AG04450 (cell line): ENCODE measurements at regions not wholly inside any gene's neighbourhood (a gene's known extent, or its start where the extent isn't known, plus 50 kb on each side); places are given as distances from the start of the nearest gene placed in this dataset.

Experiments used
- CTCF ChIA-PET: fragments of 300-600, 350-600 bp; formaldehyde crosslinking; extraction: SDS; loops from one replicate; lab custom pipeline; 2022; ENCODE audit warnings: antibody characterized with exemption, inconsistent platforms; lab: Charles Lee
- POLR2A ChIA-PET: fragments of 350-600 bp; formaldehyde crosslinking; extraction: SDS; loops from one replicate; lab custom pipeline; 2021; ENCODE audit warnings: antibody characterized with exemption, inconsistent platforms; lab: Yijun Ruan, JAX
- DNase-seq: peaks from one replicate; pipeline ENCODE4 v3.0.0-alpha.2; 2011; ENCODE audit warnings: low read depth, low spot score
- H3K27ac ChIP-seq: one replicate; pipeline ENCODE4 v1.5.1; 2012; ENCODE audit warnings: low read depth, low read length, control low read depth
- H3K27me3 ChIP-seq: one replicate; pipeline ENCODE4 v1.6.0; 2012; ENCODE audit warnings: low read length; ENCODE audit not compliant: control insufficient read depth, insufficient read depth
- H3K4me3 ChIP-seq: 2 replicates; pipeline ENCODE4 v1.5.1; 2011; ENCODE audit warnings: mild to moderate bottlenecking, low read depth, low read length, control low read depth
- H3K9me3 ChIP-seq: 2 replicates; pipeline ENCODE4 v1.5.1; 2012; ENCODE audit warnings: low read length; ENCODE audit not compliant: control insufficient read depth, insufficient read depth
- CTCF ChIP-seq: IDR thresholded peaks from 2 replicates; pipeline ENCODE4 v1.5.1; 2011; ENCODE audit warnings: low read depth, low read length, control low read depth, inconsistent platforms

DNA sequence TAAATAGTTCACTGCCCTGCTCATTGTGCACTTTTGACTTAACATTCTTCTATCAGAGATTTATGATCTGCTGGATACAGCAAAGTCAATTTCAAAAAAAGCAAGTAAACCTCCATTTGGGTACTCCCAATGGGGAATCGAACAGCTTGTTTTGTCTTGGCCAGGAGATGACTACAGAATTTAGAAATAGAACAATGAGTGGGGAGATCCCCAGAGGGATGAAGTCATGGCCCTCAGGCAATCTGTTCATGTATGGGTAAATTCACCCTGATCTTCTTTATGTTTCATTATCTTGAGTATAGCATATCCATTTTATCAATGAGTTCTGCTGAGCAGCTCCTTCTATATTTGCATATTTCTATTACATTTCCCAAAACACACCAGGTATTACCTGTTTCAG, 1681.9 kb downstream of the HACE1 start:
- ChIA-PET CTCF (no interaction called here), POLR2A (no interaction called here)
- Histone ChIP-seq H3K27me3 (no peaks in the 10 kb centered on the region), H3K4me3 (no peak overlapping the region), H3K27ac (no peak overlapping the region), H3K9me3 (peaks cover 2% of the 10 kb centered on the region; the same call in 1 of the 2 replicates)
- TF ChIP-seq CTCF = no peak
- no peak for DNase-seq

GRCh38 chr6:103175056-103175455, 1684.7 kb downstream of the HACE1 start:
- no peak for DNase-seq
- H3K4me3 ChIP-seq = no peak overlapping the region
- peaks cover 2% of the 10 kb centered on the region; the same call in 1 of the 2 replicates for H3K9me3 ChIP-seq
- no peak for TF ChIP-seq CTCF
- H3K27me3 ChIP-seq = no peaks in the 10 kb centered on the region
- H3K27ac ChIP-seq = no peak overlapping the region
- POLR2A ChIA-PET = no interaction called here
- CTCF ChIA-PET = no interaction called here

- Histone ChIP-seq H3K9me3 (peaks cover 8% of the 10 kb centered on the region), H3K27me3 (no peaks in the 10 kb centered on the region), H3K27ac (no peak overlapping the region), H3K4me3 (no peak overlapping the region)
- TF ChIP-seq CTCF = no peak
- ChIA-PET POLR2A (no interaction called here), CTCF (no interaction called here)
- DNase-seq = no peak
These were observed 1692.2 kb downstream of the HACE1 start for GRCh38 chr6:103167345-103168071.

GRCh38 chr6:103154779-103155572, 1704.7 kb downstream of the HACE1 start:
- CTCF ChIA-PET = no interaction called here
- no peak for TF ChIP-seq CTCF
- Histone ChIP-seq H3K27ac (no peak overlapping the region), H3K27me3 (no peaks in the 10 kb centered on the region), H3K9me3 (peaks cover 4% of the 10 kb centered on the region; the same call in 1 of the 2 replicates), H3K4me3 (no peak overlapping the region)
- DNase-seq = no peak
- POLR2A ChIA-PET = no interaction called here

DNA sequence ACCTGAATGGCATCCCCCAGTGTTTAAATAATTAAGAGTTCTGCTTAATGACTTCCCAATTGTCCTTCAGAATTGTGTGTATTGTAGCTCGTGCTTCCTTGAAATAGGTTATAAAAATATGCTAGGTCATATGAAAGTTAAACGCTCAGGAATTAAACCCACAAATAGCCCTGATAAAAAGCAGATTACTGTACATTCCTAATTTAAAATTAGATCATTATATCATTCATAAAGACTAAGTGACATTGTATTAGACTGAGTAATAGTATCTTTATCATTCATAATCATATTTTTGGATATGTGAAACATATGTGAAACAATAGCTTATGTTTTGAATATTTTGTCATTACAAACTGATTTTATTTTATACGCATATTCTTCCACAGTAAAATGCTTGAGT, 1706.7 kb downstream of the HACE1 start:
- DNase-seq = no peak
- ChIA-PET POLR2A (no interaction called here), CTCF (no interaction called here)
- Histone ChIP-seq H3K27me3 (no peaks in the 10 kb centered on the region), H3K4me3 (no peak overlapping the region), H3K9me3 (peaks cover 4% of the 10 kb centered on the region; the same call in 1 of the 2 replicates), H3K27ac (no peak overlapping the region)
- no peak for TF ChIP-seq CTCF
